ENCODE measurements at regions not wholly inside any gene's neighbourhood (a gene's known extent, or its start where the extent isn't known, plus 50 kb on each side); places are given as distances from the start of the nearest gene placed in this dataset.

GRCh38 chrX:113269203-113269602 lies 428.6 kb upstream of the AMOT start:
- TF ChIP-seq YY1 (IDR thresholded peaks at IDR 0.05; ENCODE audit: insufficient read depth, insufficient read length) (no peak), SUZ12 (IDR thresholded peaks at IDR 0.05; ENCODE audit: extremely low read depth, insufficient read depth, insufficient read length) (no peak)
